Gastroesophageal sphincter (tissue), 4 donors: ENCODE measurements at regions not wholly inside any gene's neighbourhood (a gene's known extent, or its start where the extent isn't known, plus 50 kb on each side); places are given as distances from the start of the nearest gene placed in this dataset.

Experiments used
- ATAC-seq: fragments of 150-250 bp; one replicate; pipeline ENCODE4 v1.9.1; 2016; ENCODE audit warnings: mild to moderate bottlenecking, moderate library complexity
- H3K27ac ChIP-seq, 4 donors: fragments of 200-600 bp; sonication (generic) in 3 of 4; 1 replicate in 3 of 4; 2 replicates in 1 of 4; pipeline ENCODE4 v1.5.1; 2016 to 2019
- H3K27me3 ChIP-seq: fragments of 200-600 bp; sonication (generic); one replicate; pipeline ENCODE4 v1.5.1; 2019
- H3K36me3 ChIP-seq, 2 donors: fragments of 200-600 bp; sonication (generic); one replicate each; pipeline ENCODE4 v1.5.1; 2019; ENCODE audit warnings: control low read depth in 1 of 2
- H3K4me1 ChIP-seq, 3 donors: fragments of 200-600 bp; sonication (generic); 1 replicate in 2 of 3; 2 replicates in 1 of 3; pipeline ENCODE4 v1.5.1; 2016 to 2019; ENCODE audit warnings: control low read depth in 2 of 3
- H3K4me3 ChIP-seq, 2 donors: fragments of 200-600 bp; sonication (generic); one replicate each; pipeline ENCODE4 v1.5.1; 2019; ENCODE audit warnings: mild to moderate bottlenecking in 1 of 2, moderate library complexity in 1 of 2
- H3K9me3 ChIP-seq, 3 donors: fragments of 200-600 bp; sonication (generic); one replicate each; pipeline ENCODE4 v1.5.1; 2017 to 2019; ENCODE audit warnings: control low read depth in 2 of 3
- EP300 ChIP-seq: sonication (generic); formaldehyde crosslinking; IDR thresholded peaks from one replicate; pipeline ENCODE4 v1.6.1; 2017; ENCODE audit warnings: antibody characterized with exemption, mild to moderate bottlenecking
- POLR2A ChIP-seq, 2 donors: fragments of 450-650 bp; IDR thresholded peaks; one replicate each; pipeline ENCODE4 v1.6.1; 2017; ENCODE audit warnings: antibody characterized with exemption in 2 of 2, mild to moderate bottlenecking in 2 of 2, moderate library complexity in 1 of 2
- POLR2AphosphoS5 ChIP-seq: sonication (generic); formaldehyde crosslinking; IDR thresholded peaks from one replicate; pipeline ENCODE4 v1.6.1; 2017; ENCODE audit warnings: antibody characterized with exemption
- WGBS, 2 donors: methylation state at CpG; one replicate each; pipeline ENCODE4 v1.1.5; 2018; ENCODE audit warnings: low coverage in 1 of 2; 5-methylcytosine and 5-hydroxymethylcytosine counted together
- TF ChIP-seq, protein P1 (sequence below), 4 experiments: fragments of 200-600 bp in 2 of 4; fragments of 450-650 bp in 2 of 4; sonication (generic) in 1 of 4; IDR thresholded peaks; one replicate each; pipeline ENCODE4 v1.5.1; 2017 to 2019; ENCODE audit warnings: antibody characterized with exemption in 4 of 4, mild to moderate bottlenecking in 2 of 4, moderate library complexity in 2 of 4

DNA sequence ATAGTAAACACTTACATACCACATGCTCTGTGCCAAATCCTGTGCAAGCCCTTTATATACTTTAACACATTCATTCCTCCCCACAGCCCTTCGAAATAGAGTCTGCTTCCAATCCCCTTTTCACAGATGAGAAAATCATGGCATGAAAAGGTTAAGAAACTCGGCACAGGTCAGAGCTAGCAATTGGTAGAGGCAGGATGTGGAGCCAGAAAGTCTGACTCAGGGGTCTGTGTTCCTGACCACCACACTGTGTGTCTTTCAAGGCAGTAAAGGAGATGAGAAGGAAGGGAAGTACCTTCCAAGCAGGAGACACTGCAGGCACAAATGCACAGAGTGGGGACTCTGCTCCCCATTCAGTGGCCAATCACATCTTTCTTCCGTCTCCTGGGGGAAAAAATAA, 61.1 kb downstream of the SCN11A start:
- TF ChIP-seq, protein P1, sequence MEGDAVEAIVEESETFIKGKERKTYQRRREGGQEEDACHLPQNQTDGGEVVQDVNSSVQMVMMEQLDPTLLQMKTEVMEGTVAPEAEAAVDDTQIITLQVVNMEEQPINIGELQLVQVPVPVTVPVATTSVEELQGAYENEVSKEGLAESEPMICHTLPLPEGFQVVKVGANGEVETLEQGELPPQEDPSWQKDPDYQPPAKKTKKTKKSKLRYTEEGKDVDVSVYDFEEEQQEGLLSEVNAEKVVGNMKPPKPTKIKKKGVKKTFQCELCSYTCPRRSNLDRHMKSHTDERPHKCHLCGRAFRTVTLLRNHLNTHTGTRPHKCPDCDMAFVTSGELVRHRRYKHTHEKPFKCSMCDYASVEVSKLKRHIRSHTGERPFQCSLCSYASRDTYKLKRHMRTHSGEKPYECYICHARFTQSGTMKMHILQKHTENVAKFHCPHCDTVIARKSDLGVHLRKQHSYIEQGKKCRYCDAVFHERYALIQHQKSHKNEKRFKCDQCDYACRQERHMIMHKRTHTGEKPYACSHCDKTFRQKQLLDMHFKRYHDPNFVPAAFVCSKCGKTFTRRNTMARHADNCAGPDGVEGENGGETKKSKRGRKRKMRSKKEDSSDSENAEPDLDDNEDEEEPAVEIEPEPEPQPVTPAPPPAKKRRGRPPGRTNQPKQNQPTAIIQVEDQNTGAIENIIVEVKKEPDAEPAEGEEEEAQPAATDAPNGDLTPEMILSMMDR (IDR thresholded peaks at IDR 0.05): no peak
- no peak for TF ChIP-seq EP300
- TF ChIP-seq POLR2A (IDR thresholded peaks at IDR 0.05): no peak
- no peak for TF ChIP-seq POLR2AphosphoS5
- no peak for ATAC-seq
- H3K27me3 ChIP-seq: peaks cover 14% of the 10 kb centered on the region
- H3K4me1 ChIP-seq: no peaks in the 10 kb centered on the region
- no peaks in the 10 kb centered on the region for H3K9me3 ChIP-seq
- no peak overlapping the region for H3K4me3 ChIP-seq
- no peaks in the 10 kb centered on the region for H3K36me3 ChIP-seq
- H3K27ac ChIP-seq: no peak overlapping the region
- WGBS, 2 donors: 39 to 72% methylated on average over 2 to 3 of the region's 3 CpGs

DNA sequence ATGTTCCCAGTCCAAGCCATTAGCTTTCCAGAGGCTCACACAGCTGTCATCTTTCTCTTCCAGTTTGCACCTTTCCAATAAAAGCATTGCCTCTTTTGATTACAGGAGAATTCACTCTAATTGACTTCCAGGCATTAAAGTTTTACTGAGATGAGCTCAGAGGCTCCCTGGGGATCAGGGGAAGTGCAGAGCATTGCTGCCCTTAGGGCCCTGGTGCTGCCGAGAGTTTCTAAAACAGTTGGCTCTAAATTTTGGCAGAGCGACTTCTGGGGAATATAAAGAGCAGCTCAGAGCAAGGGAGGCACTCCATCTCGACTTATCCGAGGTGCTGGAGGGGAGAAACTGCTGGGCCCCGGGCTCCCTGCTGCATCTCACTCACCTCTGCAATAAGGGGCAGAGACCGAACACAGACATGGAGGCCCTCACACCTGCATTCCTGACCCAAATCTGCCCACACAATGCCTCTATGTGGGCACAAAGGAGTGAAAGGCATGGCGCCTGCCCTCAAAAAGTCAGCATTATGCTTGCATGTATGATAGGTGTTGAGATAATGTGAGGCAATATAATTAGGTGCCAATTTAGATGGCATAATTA, 61.7 kb downstream of the SCN11A start:
- TF ChIP-seq EP300 (no peak), POLR2A (IDR thresholded peaks at IDR 0.05) (no peak), POLR2AphosphoS5 (no peak)
- TF ChIP-seq, protein P1 (IDR thresholded peaks at IDR 0.05): no peak
- WGBS, 2 donors: no CpG with 5 or more reads among the region's 7 CpGs
- H3K27ac ChIP-seq: no peak overlapping the region
- no peaks in the 10 kb centered on the region for H3K4me1 ChIP-seq
- no peak overlapping the region for H3K4me3 ChIP-seq
- H3K9me3 ChIP-seq: no peaks in the 10 kb centered on the region
- peaks cover 14% of the 10 kb centered on the region for H3K27me3 ChIP-seq
- H3K36me3 ChIP-seq: no peaks in the 10 kb centered on the region
- no peak for ATAC-seq

DNA sequence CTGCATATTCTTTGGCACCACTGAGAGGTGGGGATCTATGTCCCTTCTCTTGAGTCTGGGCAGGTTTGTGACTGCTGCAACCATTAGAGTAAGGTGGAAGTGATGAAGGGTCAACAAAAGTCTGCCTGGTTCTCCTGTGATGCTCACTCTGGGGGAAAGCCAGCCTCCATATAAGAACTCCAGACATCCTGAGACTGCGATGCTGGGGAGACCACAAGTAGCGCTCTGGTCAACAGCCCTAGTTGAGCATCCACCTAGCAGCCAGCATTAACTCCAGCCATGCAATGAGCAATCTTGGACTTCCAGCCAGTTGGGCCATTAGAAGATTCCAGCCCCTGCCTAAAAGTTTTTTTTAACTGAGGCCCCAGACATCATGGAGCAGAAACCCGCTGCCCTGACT, 62.8 kb downstream of the SCN11A start:
- no peak for ATAC-seq
- Histone ChIP-seq H3K4me3 (no peak overlapping the region), H3K9me3 (no peaks in the 10 kb centered on the region), H3K36me3 (no peaks in the 10 kb centered on the region), H3K27ac (no peak overlapping the region), H3K27me3 (peaks cover 10% of the 10 kb centered on the region), H3K4me1 (no peaks in the 10 kb centered on the region)
- WGBS, 2 donors: 83% methylated on average over 1 of the region's 3 CpGs; no CpG with 5 or more reads in 1 of the 2 donors
- TF ChIP-seq POLR2A (IDR thresholded peaks at IDR 0.05) (no peak), EP300 (no peak), POLR2AphosphoS5 (no peak)
- TF ChIP-seq, protein P1 (IDR thresholded peaks at IDR 0.05): no peak

DNA sequence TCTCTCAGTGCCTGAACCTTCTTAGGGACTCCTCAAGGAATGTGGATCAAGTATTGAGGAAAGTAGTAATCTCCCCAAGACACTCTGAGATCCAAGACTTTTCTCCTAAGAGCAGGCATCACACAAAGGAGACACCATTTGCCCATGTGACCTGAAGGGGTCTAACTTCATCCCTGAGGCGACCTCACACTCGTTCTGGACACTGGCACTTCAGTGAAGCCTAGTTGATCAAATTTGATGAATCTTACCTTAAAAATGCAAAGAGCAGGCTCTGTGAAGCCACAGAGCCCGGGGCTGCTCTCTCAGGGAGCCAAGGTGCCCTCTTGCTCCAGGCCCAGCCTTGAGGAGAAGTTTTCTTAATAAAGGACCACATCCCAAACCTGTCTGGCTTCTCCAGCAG, 64.3 kb downstream of the SCN11A start:
- Histone ChIP-seq H3K9me3 (no peaks in the 10 kb centered on the region), H3K36me3 (no peaks in the 10 kb centered on the region), H3K27ac (no peak overlapping the region), H3K4me3 (no peak overlapping the region), H3K4me1 (no peaks in the 10 kb centered on the region), H3K27me3 (peaks cover 10% of the 10 kb centered on the region)
- WGBS, 2 donors: 44% methylated on average over 3 of the region's 3 CpGs; no CpG with 5 or more reads in 1 of the 2 donors
- ATAC-seq: no peak
- TF ChIP-seq POLR2AphosphoS5 (no peak), POLR2A (IDR thresholded peaks at IDR 0.05) (no peak), EP300 (no peak)

DNA sequence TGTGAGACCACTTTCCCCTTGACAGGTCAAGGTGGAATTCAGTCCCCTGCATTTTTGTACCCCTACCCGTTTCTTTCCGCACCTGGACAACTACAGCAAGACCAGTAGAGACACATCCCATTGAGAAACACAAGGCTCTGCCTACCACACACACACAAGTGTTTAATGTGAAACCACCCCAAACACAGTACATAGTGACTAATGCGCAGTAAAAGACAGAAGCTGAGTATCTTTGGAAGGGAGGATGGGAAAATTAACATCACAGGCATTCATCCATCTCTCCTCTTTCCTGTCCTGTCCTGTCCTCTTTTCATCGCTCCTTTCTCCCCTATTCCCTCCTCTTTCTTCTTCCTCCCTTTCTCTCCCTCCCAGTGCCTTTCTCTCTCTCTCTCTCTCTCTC, 64.8 kb downstream of the SCN11A start:
- Histone ChIP-seq H3K4me3 (no peak overlapping the region), H3K36me3 (no peaks in the 10 kb centered on the region), H3K9me3 (no peaks in the 10 kb centered on the region), H3K27ac (no peak overlapping the region), H3K4me1 (no peaks in the 10 kb centered on the region), H3K27me3 (peaks cover 10% of the 10 kb centered on the region)
- 71% methylated on average over 4 of the region's 4 CpGs; no CpG with 5 or more reads in 1 of the 2 donors for WGBS, 2 donors
- ATAC-seq: no peak
- TF ChIP-seq POLR2AphosphoS5: no peak

DNA sequence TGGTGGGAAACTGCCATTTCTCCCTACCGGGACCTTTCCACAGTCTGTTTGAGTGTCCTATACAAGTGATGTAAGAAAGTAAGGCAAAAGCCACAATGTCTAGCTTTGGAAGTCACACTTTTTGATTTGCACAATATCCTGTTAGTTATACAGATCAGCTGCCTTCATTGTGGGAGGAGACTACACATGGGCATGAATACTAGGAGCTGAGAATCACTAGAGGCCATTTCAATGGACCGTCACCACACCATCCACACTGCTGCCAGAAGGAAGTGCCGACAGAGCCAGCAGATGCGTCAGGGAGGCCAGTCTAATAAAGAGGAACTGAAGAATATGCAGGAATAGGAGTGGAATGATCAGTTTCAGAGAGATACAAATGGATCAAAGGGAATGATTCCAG, 65.8 kb downstream of the SCN11A start:
- H3K27me3 ChIP-seq: peaks cover 10% of the 10 kb centered on the region
- TF ChIP-seq POLR2AphosphoS5: no peak
- no peak overlapping the region for H3K4me3 ChIP-seq
- H3K4me1 ChIP-seq: no peaks in the 10 kb centered on the region
- H3K27ac ChIP-seq: no peak overlapping the region
- ATAC-seq: no peak
- no peaks in the 10 kb centered on the region for H3K36me3 ChIP-seq
- WGBS, 2 donors: 62 to 82% methylated on average over 2 to 4 of the region's 4 CpGs
- no peaks in the 10 kb centered on the region for H3K9me3 ChIP-seq
